VCaP (cell line): ENCODE measurements at regions not wholly inside any gene's neighbourhood (a gene's known extent, or its start where the extent isn't known, plus 50 kb on each side); places are given as distances from the start of the nearest gene placed in this dataset.

Experiments used
- H3K27ac ChIP-seq: fragments of 450-650 bp; 2 replicates; pipeline ENCODE4 v1.5.1; 2017
- TF ChIP-seq, protein P1 (sequence below): fragments of 450-650 bp; conservative IDR thresholded peaks from 2 replicates; pipeline ENCODE4 v1.5.1; 2017; ENCODE audit warnings: mild to moderate bottlenecking, moderate library complexity

DNA sequence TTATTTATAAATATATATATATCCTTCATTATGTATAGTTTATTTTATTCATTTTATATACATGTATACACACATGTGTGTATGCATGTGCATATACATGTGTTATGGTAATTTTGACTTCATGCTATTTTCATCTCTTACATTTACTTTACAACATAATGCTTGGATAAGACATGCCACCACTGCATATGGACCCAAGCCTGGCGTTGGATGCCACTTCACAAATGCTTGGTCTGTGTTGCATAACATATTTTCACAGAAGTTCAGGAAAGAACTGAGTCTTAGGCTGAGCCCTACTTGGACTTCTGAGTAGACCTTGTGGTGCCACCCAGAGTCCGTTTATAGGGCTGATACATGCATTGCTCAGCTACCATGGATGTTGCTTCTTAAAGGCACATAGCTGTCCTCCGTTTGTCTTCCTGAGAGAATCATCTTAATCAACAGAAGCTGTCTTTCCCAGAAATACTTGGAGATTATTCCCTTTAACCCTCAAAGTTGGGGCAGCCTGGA lies 337.8 kb downstream of the BTBD3 start:
- no peak overlapping the region for H3K27ac ChIP-seq
- TF ChIP-seq, protein P1, sequence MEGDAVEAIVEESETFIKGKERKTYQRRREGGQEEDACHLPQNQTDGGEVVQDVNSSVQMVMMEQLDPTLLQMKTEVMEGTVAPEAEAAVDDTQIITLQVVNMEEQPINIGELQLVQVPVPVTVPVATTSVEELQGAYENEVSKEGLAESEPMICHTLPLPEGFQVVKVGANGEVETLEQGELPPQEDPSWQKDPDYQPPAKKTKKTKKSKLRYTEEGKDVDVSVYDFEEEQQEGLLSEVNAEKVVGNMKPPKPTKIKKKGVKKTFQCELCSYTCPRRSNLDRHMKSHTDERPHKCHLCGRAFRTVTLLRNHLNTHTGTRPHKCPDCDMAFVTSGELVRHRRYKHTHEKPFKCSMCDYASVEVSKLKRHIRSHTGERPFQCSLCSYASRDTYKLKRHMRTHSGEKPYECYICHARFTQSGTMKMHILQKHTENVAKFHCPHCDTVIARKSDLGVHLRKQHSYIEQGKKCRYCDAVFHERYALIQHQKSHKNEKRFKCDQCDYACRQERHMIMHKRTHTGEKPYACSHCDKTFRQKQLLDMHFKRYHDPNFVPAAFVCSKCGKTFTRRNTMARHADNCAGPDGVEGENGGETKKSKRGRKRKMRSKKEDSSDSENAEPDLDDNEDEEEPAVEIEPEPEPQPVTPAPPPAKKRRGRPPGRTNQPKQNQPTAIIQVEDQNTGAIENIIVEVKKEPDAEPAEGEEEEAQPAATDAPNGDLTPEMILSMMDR, result no peak

DNA sequence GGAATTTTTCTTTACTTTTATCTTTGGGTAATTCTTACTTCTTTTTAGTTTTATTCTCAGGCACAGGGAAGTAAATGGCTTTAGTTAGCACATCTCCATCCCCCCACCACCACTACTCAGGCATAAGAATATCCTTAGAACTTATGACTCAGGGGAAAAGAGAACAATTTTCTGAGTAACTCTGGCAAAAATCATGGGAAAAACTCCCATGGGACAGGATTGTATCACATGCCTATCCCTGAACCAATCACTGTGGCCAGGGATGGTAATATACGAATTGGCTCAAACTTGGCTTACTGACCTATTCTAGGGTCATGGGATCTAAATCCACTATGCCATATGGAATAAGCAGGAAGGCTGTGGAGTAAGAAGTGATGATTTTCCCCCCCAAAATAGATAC lies 339.1 kb downstream of the BTBD3 start:
- H3K27ac ChIP-seq, result no peak overlapping the region
- TF ChIP-seq, protein P1, result no peak

DNA sequence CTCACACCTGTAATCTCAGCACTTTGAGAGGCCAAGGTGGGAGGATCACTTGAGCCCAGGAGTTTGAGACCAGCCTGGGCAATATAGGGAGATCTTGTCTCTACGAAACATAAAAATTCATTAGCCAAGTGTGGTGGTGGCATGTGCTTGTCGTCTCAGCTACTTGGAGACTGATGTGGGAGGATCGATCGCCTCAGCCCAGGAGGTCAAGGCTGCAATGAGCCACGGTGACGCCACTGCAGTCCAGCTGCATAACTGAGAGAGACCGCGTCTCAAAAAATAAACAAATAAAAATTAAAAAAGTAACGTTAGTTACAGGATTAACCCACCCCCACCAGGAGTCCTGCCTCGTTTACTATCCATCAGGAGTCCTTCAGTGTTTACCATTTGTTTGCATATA lies 345.1 kb downstream of the BTBD3 start:
- TF ChIP-seq, protein P1, result no peak
- no peak overlapping the region for H3K27ac ChIP-seq

DNA sequence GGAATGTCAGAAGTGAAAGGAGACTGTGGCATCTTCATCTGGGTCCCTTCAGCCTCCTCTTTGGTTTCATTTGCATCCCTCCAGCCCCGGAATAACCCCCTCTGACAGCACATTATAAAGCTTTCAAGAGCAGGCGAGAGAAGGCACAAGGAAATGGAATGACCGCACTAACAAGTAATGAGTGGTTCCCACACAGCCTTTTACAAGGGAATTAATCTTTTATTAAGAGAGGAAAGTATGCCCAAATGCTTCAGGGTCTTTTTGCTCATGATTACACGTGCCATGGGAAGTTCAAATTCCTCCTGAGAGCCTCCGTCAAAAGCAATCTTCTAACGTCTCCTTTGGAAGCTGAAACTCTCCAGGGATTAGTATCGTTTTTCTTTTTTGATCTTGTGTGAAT lies 347.0 kb downstream of the BTBD3 start:
- TF ChIP-seq, protein P1, result no peak
- no peak overlapping the region for H3K27ac ChIP-seq

DNA sequence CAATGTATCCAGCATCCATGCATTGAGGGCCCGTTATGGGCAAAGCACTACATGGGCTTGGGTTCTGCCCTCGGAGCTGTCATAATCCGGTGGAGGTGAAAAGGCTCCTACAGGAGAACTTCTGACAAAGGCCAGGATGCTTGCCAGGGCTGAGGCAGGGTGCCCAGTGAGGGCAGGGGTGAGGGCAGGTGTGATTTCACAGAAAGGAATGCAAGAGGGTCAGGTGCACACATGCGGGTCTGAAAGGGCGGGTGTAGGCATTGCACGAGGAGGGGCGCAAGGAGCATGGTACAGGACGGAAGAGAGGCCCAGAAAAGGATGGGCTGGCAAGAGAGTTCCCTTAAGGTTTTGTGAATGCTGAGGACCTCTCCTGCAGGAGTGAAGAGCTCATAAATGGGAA lies 348.0 kb downstream of the BTBD3 start:
- H3K27ac ChIP-seq, result no peak overlapping the region
- TF ChIP-seq, protein P1, result no peak

DNA sequence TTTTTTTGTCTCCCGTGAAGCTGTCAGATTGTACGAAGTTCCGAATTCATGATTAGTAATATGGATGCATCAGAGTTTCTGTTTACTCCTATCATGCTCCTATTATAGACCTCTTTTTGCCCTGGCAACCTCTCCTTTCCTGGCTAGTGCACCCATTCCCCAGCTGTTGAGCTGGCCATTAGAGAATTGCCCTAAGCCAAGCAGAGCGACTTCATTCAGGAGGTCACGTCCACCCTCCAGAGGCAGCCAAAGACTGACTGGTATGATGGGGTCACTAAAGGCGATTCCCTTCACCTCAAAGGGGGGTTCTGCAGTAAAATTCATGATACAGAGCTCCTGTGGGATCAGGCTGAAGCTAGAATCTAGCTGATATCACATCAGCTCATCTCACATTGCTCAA lies 351.9 kb downstream of the BTBD3 start:
- H3K27ac ChIP-seq, result no peak overlapping the region
- TF ChIP-seq, protein P1, result no peak

DNA sequence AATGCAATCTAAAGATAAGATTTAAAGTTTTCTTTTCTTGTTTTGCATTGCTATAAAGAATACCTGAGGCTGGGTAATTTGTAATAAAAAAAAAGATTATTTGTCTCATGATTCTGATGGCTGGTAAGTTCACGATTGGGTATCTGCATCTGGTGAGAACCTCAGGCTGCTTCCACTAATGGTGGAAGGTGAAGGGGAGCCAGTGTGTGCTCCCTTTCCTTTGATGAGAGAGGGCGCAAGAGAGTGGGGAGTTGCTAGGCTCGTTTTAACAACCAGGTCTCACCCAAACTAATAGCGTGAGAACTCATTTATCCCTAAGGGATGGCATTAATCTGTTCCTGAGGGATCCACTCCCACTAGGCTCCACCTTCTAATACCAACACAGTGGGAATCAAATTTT lies 353.2 kb downstream of the BTBD3 start:
- TF ChIP-seq, protein P1, result no peak
- no peak overlapping the region for H3K27ac ChIP-seq
